T-helper 2 cell treated with Interferon-gamma antibody and Interleukin-4, amounts not matched to agents 5 μg/mL and 100 μg/mL, for 36 hours (primary cell): ENCODE measurements at regions not wholly inside any gene's neighbourhood (a gene's known extent, or its start where the extent isn't known, plus 50 kb on each side); places are given as distances from the start of the nearest gene placed in this dataset.
"Not testable (repeated sequence)": the region's sequence is repeated elsewhere in the genome, so short reads cannot be mapped to it uniquely, and the experiment has no call there.

Source experiments
- DNase-seq: peaks from one replicate; pipeline ENCODE4 v3.0.0; 2021; ENCODE audit warnings: low spot score
- H3K27ac Mint-ChIP-seq: one replicate; pipeline ENCODE4 v1.8.0; 2021; ENCODE audit warnings: mild to moderate bottlenecking, mixed read lengths
- H3K27me3 Mint-ChIP-seq: one replicate; pipeline ENCODE4 v1.8.0; 2021; ENCODE audit warnings: low read depth, mixed read lengths
- H3K36me3 Mint-ChIP-seq: one replicate; pipeline ENCODE4 v1.8.0; 2021; ENCODE audit warnings: low read depth, mixed read lengths
- H3K4me1 Mint-ChIP-seq: one replicate; pipeline ENCODE4 v1.8.0; 2021; ENCODE audit warnings: low read depth, mixed read lengths
- H3K4me3 Mint-ChIP-seq: one replicate; pipeline ENCODE4 v1.8.0; 2022; ENCODE audit warnings: mild to moderate bottlenecking, moderate library complexity, mixed read lengths
- H3K9me3 Mint-ChIP-seq: one replicate; pipeline ENCODE4 v1.8.0; 2021; ENCODE audit warnings: mixed read lengths

DNA sequence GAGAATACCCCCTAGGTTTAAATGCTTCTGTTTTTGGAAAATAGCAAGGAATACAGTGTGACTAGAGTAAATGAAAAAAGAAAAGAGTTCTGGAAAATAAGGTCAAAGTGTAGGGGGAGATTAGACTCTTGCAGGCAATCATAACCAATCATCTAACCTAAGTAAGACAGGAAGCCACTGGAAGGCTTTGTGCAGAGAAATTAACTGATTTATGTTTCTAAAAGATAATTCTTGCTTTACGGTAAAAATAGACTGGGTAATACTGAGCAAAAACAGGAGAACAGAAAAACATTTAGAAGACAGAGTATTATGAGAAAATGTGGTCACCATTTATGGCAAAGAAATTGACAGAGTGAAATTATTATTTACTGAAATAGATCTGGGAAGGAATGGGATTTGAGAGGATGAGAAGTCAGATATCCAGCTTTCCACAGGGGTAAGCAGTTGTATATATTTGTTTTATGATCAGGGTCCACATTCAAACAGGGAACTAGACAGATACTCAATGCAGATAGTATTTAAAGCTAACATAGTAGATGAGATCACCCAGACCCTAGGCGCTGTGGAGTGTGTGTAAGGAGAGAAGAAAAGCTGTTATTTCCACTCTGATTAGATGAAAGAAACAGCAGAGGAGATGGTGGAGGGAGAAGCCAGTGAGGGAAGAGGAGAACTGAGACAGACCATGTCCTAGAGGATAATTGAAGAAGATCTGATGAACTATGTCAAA lies 1225.3 kb downstream of the CDH11 start:
- Mint-ChIP-seq H3K27me3 (no peaks in the 10 kb centered on the region), H3K9me3 (peaks cover 27% of the 10 kb centered on the region), H3K4me1 (no peaks in the 10 kb centered on the region), H3K27ac (no peak overlapping the region), H3K4me3 (no peak overlapping the region), H3K36me3 (no peaks in the 10 kb centered on the region)
- DNase-seq = no peak

DNA sequence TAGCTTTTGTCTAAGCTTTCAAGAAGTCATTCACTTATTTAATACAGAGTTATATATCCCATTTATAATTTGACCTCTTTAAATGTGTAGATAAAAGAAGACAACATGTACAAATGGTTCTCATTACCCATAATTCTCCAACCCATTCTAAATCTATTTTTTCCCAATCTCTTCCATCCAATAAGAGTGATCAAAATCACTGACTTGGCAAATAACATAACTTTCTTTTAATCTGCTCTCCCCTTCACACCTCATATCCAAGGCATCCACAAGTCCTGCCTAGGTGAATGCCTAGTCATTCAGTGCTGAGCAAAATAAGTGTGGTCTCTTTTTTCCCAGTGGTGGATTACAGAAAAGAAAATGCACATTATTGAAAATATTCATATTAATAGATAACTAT lies 1231.1 kb downstream of the CDH11 start:
- Mint-ChIP-seq H3K9me3 (peaks cover 62% of the 10 kb centered on the region), H3K36me3 (no peaks in the 10 kb centered on the region), H3K4me3 (no peak overlapping the region), H3K27me3 (no peaks in the 10 kb centered on the region), H3K27ac (no peak overlapping the region), H3K4me1 (no peaks in the 10 kb centered on the region)
- DNase-seq = no peak

DNA sequence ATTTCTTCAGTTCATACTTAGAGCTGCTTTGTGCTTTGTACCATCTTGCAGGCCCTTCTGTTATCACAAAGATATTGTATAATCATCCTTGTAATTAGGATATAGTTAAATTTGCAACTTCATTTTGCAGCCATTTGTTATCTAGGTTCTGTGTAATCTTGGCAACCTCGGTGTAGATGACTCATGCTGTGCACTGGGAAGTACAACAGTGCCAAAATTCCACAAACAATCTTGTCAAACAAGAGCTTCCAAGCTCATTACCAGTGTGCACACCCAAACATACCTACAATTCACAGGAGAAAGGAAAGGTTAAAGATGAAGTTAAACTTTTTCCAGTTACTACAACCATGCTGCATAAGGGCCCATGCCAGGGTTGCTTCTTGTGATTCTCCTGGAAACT lies 1231.8 kb downstream of the CDH11 start:
- Mint-ChIP-seq H3K27me3 (no peaks in the 10 kb centered on the region), H3K4me3 (no peak overlapping the region), H3K27ac (no peak overlapping the region), H3K36me3 (no peaks in the 10 kb centered on the region), H3K9me3 (peaks cover 57% of the 10 kb centered on the region), H3K4me1 (no peaks in the 10 kb centered on the region)
- DNase-seq = no peak

DNA sequence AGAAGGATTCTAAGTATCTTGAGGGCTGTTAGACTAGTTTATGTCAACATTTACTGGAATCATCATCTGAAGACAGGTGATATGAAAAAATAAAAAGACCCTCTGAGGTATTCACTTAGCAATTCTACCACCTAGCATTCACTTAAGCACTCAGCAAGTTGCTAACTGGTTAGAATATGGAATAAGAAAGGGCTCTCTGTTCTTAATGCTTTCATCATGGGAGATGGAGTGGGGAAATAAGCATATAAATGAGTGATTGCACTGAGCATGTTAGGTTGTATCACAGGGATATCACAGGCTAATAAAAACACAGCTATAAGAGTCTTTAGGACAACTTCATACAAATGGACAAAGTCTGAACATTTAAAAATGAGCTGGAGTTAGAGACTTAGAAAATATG lies 1238.8 kb downstream of the CDH11 start:
- DNase-seq = no peak
- peaks cover 58% of the 10 kb centered on the region for H3K9me3 Mint-ChIP-seq
- H3K27me3 Mint-ChIP-seq = no peaks in the 10 kb centered on the region
- H3K36me3 Mint-ChIP-seq = no peaks in the 10 kb centered on the region
- H3K4me1 Mint-ChIP-seq = no peaks in the 10 kb centered on the region
- H3K27ac Mint-ChIP-seq = no peak overlapping the region
- H3K4me3 Mint-ChIP-seq = no peak overlapping the region

DNA sequence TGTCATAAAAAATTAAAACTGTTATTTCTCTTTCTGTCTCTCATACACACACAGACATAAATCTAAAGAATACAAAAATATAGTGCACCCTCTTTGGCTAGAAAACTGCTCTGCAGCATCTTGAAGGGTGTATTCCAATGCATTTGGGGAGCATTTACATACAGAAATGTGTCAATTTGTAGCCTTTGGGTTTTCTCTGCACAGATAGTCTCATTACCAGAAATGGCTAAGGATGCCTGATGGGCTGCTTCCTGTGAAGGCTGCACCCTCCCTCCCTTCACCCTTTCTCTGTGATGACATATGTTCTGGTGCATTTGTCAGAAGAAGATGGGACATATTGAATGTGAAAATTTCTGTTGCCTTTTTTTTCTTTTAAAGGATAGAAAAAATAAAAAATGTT lies 1239.3 kb downstream of the CDH11 start:
- H3K9me3 Mint-ChIP-seq = peaks cover 55% of the 10 kb centered on the region
- no peaks in the 10 kb centered on the region for H3K4me1 Mint-ChIP-seq
- H3K27ac Mint-ChIP-seq = no peak overlapping the region
- no peaks in the 10 kb centered on the region for H3K27me3 Mint-ChIP-seq
- no peak for DNase-seq
- no peaks in the 10 kb centered on the region for H3K36me3 Mint-ChIP-seq
- no peak overlapping the region for H3K4me3 Mint-ChIP-seq

DNA sequence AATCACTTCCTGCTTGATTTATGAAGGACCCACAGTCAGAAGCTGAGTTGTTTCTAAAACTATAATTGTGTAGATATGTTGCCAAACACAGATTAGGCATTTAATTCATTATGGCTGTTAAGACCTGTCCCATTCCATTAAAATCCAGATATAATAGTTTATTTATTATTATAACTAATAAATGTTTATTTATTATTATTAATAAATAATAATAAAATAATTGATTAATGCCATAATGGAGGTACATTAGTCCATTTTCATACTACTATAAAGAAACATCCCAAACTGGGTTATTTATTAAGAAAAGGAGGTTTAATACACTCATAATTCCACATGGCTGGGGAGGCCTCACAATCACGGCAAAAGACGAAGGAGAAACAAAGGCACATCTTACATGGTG lies 1240.9 kb downstream of the CDH11 start:
- H3K36me3 Mint-ChIP-seq = no peaks in the 10 kb centered on the region
- peaks cover 52% of the 10 kb centered on the region for H3K9me3 Mint-ChIP-seq
- no peak for DNase-seq
- H3K27ac Mint-ChIP-seq = no peak overlapping the region
- no peaks in the 10 kb centered on the region for H3K27me3 Mint-ChIP-seq
- H3K4me3 Mint-ChIP-seq = no peak overlapping the region
- H3K4me1 Mint-ChIP-seq = no peaks in the 10 kb centered on the region

DNA sequence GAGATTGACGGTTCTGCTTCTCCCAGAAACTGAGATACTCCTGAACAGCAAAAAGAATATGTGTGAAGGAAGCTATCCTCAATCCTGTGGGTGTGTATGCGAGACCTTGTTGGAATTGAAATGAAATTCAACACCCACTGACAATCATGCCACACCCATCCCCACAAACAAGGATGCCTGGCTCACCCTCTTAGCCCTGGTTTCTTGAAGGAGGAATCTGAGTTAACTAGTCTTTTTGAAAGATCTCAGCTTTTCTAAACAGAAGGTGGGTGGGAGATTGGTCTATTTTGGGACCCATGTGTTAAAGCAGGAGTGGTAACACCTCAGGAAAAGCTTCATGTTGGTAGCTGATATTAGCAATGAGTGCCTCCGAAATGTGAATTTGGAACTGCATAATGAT lies 1244.5 kb downstream of the CDH11 start:
- Mint-ChIP-seq H3K4me3 (no peak overlapping the region), H3K36me3 (no peaks in the 10 kb centered on the region), H3K27ac (no peak overlapping the region), H3K27me3 (no peaks in the 10 kb centered on the region), H3K9me3 (peaks cover 49% of the 10 kb centered on the region), H3K4me1 (no peaks in the 10 kb centered on the region)
- DNase-seq = no peak

DNA sequence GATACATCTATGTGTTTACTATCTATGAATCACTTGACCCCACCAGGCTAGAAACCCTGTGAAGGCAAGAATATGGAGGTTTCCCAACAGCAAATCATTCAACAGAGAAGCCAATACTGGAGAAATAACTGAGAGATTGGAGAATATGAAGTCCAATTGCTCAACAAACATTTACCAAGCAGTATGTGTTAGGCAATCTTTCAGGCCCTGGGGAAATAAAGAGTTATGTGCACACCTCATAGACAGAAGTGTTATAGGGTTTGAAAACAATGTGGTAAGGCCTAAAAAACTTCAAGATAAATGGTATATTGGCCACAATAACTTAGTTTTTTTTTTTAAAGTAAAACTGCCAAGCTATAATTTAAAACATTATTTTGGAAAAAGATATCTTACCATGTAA lies 1245.8 kb downstream of the CDH11 start:
- peaks cover 41% of the 10 kb centered on the region for H3K9me3 Mint-ChIP-seq

DNA sequence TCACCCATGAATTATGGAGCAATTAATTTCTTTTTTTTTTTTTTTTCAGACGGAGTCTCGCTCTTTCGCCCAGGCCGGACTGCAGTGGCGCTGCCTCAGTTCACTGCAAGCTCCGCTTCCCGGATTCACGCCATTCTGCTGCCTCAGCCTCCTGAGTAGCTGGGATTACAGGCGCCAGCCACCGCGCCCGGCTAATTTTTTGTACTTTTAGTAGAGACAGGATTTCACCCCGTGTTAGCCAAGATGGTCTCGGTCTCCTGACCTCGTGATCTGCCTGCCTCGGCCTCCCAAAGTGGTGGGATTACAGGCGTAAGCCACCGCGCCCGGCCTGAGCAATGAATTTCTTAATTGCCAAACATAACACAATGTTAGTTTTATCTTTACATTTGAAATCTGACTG lies 1261.2 kb downstream of the CDH11 start:
- H3K36me3 Mint-ChIP-seq, H3K4me3 Mint-ChIP-seq, DNase-seq, H3K27ac Mint-ChIP-seq, H3K27me3 Mint-ChIP-seq, H3K4me1 Mint-ChIP-seq: not testable (repeated sequence)
- peaks cover 32% of the 10 kb centered on the region for H3K9me3 Mint-ChIP-seq

More for the DNA sequence above, 1245.8 kb downstream of the CDH11 start:
- no peak overlapping the region for H3K4me3 Mint-ChIP-seq
- no peak overlapping the region for H3K27ac Mint-ChIP-seq
- H3K27me3 Mint-ChIP-seq = no peaks in the 10 kb centered on the region
- H3K4me1 Mint-ChIP-seq = no peaks in the 10 kb centered on the region
- no peak for DNase-seq
- H3K36me3 Mint-ChIP-seq = no peaks in the 10 kb centered on the region

DNA sequence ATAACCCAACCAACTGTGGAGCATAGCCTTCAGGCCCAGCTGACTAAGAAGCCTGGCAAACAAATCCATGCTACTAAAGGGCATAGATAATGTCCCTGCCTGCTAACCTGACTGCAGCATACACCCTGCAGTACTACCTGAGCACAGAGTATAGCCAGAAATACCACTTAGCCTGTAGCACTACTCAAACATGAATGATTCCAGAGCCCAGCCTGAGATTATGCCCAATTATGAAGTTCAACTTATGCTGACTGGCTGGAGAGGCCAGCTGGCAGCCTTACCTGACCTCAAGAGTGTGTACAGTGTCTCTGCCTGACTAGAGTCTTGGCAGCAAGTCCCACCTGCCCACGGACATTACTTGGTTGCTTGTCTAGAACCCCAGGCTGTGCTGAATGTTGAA lies 1265.3 kb downstream of the CDH11 start:
- Mint-ChIP-seq H3K9me3 (peaks cover 17% of the 10 kb centered on the region), H3K4me1 (no peaks in the 10 kb centered on the region), H3K27me3 (no peaks in the 10 kb centered on the region), H3K36me3 (no peaks in the 10 kb centered on the region), H3K4me3 (no peak overlapping the region), H3K27ac (no peak overlapping the region)
- DNase-seq = no peak

DNA sequence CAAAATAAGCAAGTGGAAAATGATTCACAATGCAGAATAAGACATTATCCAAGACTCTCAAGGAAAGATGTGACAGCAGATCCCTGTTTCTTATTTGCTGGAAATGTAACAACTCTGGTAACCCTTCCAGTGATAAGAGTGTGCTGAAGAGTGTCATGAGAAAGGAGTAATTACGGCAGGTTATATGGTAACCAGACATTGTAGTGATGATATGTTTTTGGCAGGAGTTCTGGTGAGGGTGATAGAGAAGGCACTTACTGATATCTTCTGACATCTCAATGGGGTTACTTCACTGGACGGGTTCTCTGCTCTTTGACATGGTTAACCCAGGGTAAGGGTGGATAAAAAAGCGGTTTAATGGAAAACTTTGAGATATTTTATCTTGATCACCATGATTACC lies 1270.9 kb downstream of the CDH11 start:
- Mint-ChIP-seq H3K27ac (no peak overlapping the region), H3K9me3 (peaks cover 43% of the 10 kb centered on the region), H3K36me3 (no peaks in the 10 kb centered on the region), H3K4me3 (no peak overlapping the region), H3K27me3 (no peaks in the 10 kb centered on the region), H3K4me1 (no peaks in the 10 kb centered on the region)
- no peak for DNase-seq

DNA sequence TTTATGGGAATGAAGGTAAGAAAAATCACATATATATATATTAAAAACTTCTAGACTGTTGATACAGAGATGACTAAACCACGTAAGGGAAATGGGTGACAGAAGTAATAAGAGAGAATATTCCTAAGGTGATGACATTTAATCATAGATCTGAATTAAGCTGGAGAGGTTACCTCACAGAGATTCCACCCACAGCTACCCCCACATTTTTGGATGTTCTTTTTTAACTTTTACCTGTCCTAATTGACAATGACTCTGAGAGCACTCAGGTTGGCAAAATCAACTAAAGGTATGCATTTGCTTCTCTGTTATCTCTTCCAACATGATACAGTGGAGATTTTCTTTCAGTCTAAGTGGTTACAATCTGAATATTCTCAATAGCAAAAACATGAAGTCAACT lies 1280.6 kb downstream of the CDH11 start:
- peaks cover 60% of the 10 kb centered on the region for H3K9me3 Mint-ChIP-seq
- no peaks in the 10 kb centered on the region for H3K36me3 Mint-ChIP-seq
- H3K4me3 Mint-ChIP-seq = no peak overlapping the region
- H3K27me3 Mint-ChIP-seq = no peaks in the 10 kb centered on the region
- H3K27ac Mint-ChIP-seq = no peak overlapping the region
- DNase-seq = no peak
- no peaks in the 10 kb centered on the region for H3K4me1 Mint-ChIP-seq

DNA sequence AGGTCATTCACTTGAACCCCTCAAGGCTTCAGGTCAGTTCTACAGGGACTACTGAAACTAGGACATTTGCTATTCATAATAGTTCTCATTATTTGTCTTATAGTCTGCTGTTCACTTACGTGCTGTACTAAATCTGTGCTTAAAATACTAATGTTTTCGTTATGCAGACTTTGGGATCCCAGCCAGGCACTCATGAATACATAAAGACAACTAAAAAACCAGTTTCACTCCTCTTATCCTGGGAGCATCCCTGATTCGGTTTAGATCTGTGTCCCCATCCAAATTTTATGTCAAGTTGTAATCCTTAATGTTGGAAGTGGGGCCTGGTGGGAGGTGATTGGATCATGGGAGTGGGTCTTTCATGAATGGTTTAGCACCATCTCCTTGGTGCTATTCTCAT lies 1291.8 kb downstream of the CDH11 start:
- H3K36me3 Mint-ChIP-seq = no peaks in the 10 kb centered on the region
- no peaks in the 10 kb centered on the region for H3K4me1 Mint-ChIP-seq
- no peak overlapping the region for H3K4me3 Mint-ChIP-seq
- DNase-seq = no peak
- no peak overlapping the region for H3K27ac Mint-ChIP-seq
- peaks cover 41% of the 10 kb centered on the region for H3K9me3 Mint-ChIP-seq
- no peaks in the 10 kb centered on the region for H3K27me3 Mint-ChIP-seq

DNA sequence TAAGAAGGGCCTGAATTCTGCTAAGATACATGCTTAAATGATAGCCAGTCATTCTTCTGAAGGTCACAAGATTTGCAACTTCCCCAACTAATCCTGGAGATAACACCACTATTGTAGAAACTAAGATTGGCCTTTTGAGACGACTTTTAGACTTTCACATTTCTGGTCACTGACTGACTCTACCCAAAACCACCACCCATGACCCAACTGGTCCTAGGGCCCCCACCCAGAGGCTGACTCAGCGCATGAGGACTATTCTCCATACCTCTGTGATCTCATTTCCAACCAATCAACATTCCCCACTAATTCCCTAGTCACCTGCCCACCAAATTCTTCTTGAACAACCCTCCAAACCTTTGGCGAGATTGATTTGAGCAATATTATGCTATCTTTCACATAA lies 1299.0 kb downstream of the CDH11 start:
- no peak overlapping the region for H3K27ac Mint-ChIP-seq
- H3K4me1 Mint-ChIP-seq = no peaks in the 10 kb centered on the region
- H3K27me3 Mint-ChIP-seq = no peaks in the 10 kb centered on the region
- H3K4me3 Mint-ChIP-seq = no peak overlapping the region
- peaks cover 45% of the 10 kb centered on the region for H3K9me3 Mint-ChIP-seq
- H3K36me3 Mint-ChIP-seq = no peaks in the 10 kb centered on the region
- no peak for DNase-seq

DNA sequence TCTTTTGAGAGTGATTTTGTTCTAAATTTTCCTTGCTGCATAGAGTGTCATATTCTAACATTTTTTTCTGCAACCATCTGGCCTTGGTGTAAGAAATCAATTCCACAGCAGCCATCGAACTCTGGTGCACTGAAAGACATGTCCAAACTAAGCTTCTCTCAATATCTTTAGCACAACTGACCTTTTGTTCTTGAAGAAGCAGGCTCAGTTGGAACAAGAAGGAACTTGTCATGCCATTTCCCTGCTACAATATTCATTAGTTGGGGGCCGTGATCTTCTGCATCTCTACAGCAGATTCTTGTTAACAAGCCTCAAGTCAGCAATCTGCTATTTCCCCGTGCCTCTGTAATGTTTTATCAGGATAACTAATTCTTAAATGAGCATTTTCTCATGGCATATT lies 1305.6 kb downstream of the CDH11 start:
- no peaks in the 10 kb centered on the region for H3K27me3 Mint-ChIP-seq
- no peaks in the 10 kb centered on the region for H3K36me3 Mint-ChIP-seq
- no peak overlapping the region for H3K4me3 Mint-ChIP-seq
- H3K9me3 Mint-ChIP-seq = peaks cover 48% of the 10 kb centered on the region
- DNase-seq = no peak
- H3K27ac Mint-ChIP-seq = no peak overlapping the region
- no peaks in the 10 kb centered on the region for H3K4me1 Mint-ChIP-seq
